HT-29 (cell line): ENCODE measurements at regions not wholly inside any gene's neighbourhood (a gene's known extent, or its start where the extent isn't known, plus 50 kb on each side); places are given as distances from the start of the nearest gene placed in this dataset.
"Not testable (repeated sequence)": the region's sequence is repeated elsewhere in the genome, so short reads cannot be mapped to it uniquely, and the experiment has no call there.

Source experiments
- DNase-seq: peaks from one replicate; pipeline ENCODE4 v3.0.0-alpha.2; 2015; ENCODE audit warnings: low spot score

GRCh38 chr3:124632566-124633140 lies 97.6 kb upstream of the UMPS start:
- DNase-seq, result no peak

- no peak for DNase-seq
Observed at GRCh38 chr3:124633524-124633923, 96.7 kb upstream of the UMPS start.

- DNase-seq, result peak; percentile 80
Observed at GRCh38 chr3:124634210-124635168, 95.8 kb upstream of the UMPS start.

- DNase-seq, result no peak
Observed at GRCh38 chr3:124635169-124635539, 95.1 kb upstream of the UMPS start.

GRCh38 chr3:124636101-124636862 lies 94.0 kb upstream of the UMPS start:
- no peak for DNase-seq

- DNase-seq, result peak; percentile 80
Observed at GRCh38 chr3:124636863-124637296, 93.4 kb upstream of the UMPS start.

- peak; percentile 57 for DNase-seq
Observed at GRCh38 chr3:124639406-124640237, 90.6 kb upstream of the UMPS start.

- DNase-seq, result no peak
Observed at GRCh38 chr3:124640635-124641306, 89.5 kb upstream of the UMPS start.

GRCh38 chr3:124643453-124643852 lies 86.8 kb upstream of the UMPS start:
- DNase-seq, result no peak

GRCh38 chr3:124646186-124646585 lies 84.1 kb upstream of the UMPS start:
- DNase-seq, result not testable (repeated sequence)

- DNase-seq, result no peak
Observed at GRCh38 chr3:124648551-124648950, 81.7 kb upstream of the UMPS start.

GRCh38 chr3:124650798-124651197 lies 79.5 kb upstream of the UMPS start:
- no peak for DNase-seq

- not testable (repeated sequence) for DNase-seq
Observed at GRCh38 chr3:124651416-124651815, 78.8 kb upstream of the UMPS start.

GRCh38 chr3:124652009-124652408 lies 78.2 kb upstream of the UMPS start:
- DNase-seq, result no peak

- DNase-seq, result no peak
Observed at GRCh38 chr3:124653071-124653796, 77.0 kb upstream of the UMPS start.

GRCh38 chr3:124653797-124654469 lies 76.3 kb upstream of the UMPS start:
- no peak for DNase-seq

- no peak for DNase-seq
Observed at GRCh38 chr3:124654470-124654845, 75.8 kb upstream of the UMPS start.

GRCh38 chr3:124656531-124656930 lies 73.7 kb upstream of the UMPS start:
- DNase-seq, result no peak

- no peak for DNase-seq
Observed at GRCh38 chr3:124657138-124657537, 73.1 kb upstream of the UMPS start.

GRCh38 chr3:124658270-124658669 lies 72.0 kb upstream of the UMPS start:
- no peak for DNase-seq
